Activated gamma-delta T cell treated with Interleukin-2 at 50 U/mL for 16 hours (primary cell): ENCODE measurements at regions not wholly inside any gene's neighbourhood (a gene's known extent, or its start where the extent isn't known, plus 50 kb on each side); places are given as distances from the start of the nearest gene placed in this dataset.

Experiments used
- DNase-seq: peaks from one replicate; pipeline ENCODE4 v3.0.0-alpha.2; 2020

GRCh38 chr1:184329962-184330868, 56.6 kb upstream of the C1orf21 start:
- no peak for DNase-seq

- DNase-seq: no peak
Measured at GRCh38 chr1:184330875-184331274, 56.0 kb upstream of the C1orf21 start.
